ENCODE measurements at regions not wholly inside any gene's neighbourhood (a gene's known extent, or its start where the extent isn't known, plus 50 kb on each side); places are given as distances from the start of the nearest gene placed in this dataset.

- TF ChIP-seq, protein P1, sequence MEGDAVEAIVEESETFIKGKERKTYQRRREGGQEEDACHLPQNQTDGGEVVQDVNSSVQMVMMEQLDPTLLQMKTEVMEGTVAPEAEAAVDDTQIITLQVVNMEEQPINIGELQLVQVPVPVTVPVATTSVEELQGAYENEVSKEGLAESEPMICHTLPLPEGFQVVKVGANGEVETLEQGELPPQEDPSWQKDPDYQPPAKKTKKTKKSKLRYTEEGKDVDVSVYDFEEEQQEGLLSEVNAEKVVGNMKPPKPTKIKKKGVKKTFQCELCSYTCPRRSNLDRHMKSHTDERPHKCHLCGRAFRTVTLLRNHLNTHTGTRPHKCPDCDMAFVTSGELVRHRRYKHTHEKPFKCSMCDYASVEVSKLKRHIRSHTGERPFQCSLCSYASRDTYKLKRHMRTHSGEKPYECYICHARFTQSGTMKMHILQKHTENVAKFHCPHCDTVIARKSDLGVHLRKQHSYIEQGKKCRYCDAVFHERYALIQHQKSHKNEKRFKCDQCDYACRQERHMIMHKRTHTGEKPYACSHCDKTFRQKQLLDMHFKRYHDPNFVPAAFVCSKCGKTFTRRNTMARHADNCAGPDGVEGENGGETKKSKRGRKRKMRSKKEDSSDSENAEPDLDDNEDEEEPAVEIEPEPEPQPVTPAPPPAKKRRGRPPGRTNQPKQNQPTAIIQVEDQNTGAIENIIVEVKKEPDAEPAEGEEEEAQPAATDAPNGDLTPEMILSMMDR (IDR thresholded peaks at IDR 0.05), result no peak
- no peak for TF ChIP-seq POLR2A (IDR thresholded peaks at IDR 0.05)
These were observed 195.3 kb upstream of the BLID start for GRCh38 chr11:122311216-122311755.

Data from adrenal gland (tissue), 5 donors.